ENCODE measurements at regions not wholly inside any gene's neighbourhood (a gene's known extent, or its start where the extent isn't known, plus 50 kb on each side); places are given as distances from the start of the nearest gene placed in this dataset.

- Histone ChIP-seq H2AFZ (ENCODE audit: low read length) (no peak overlapping the region), H3K9me2 (replicated peaks; ENCODE audit: low read depth, low read length) (no peaks in the 10 kb centered on the region), H3F3A (ENCODE audit: low read depth) (no peaks in the 10 kb centered on the region), H3K9ac (ENCODE audit: low read depth, low read length, poor library complexity, severe bottlenecking) (no peak overlapping the region), H3K4me1 (ENCODE audit: insufficient read depth, low read length, poor library complexity, severe bottlenecking) (no peaks in the 10 kb centered on the region), H3K79me2 (ENCODE audit: insufficient read depth, low read length) (no peaks in the 10 kb centered on the region), H3K36me3 (ENCODE audit: insufficient read depth, low read length) (no peaks in the 10 kb centered on the region), H3K4me2 (ENCODE audit: low read depth, low read length, poor library complexity, severe bottlenecking) (no peak overlapping the region), H3K4me3 (ENCODE audit: low read length, poor library complexity, severe bottlenecking) (no peak overlapping the region), H3K27me3 (ENCODE audit: insufficient read depth, low read length, poor library complexity, severe bottlenecking) (no peaks in the 10 kb centered on the region), H3K9me3 (ENCODE audit: insufficient read depth, low read depth, low read length) (no peaks in the 10 kb centered on the region), H4K20me1 (ENCODE audit: insufficient read depth, low read length, poor library complexity, severe bottlenecking) (no peaks in the 10 kb centered on the region)
- TF ChIP-seq EZH2phosphoT487 (IDR thresholded peaks at IDR 0.05; ENCODE audit: borderline replicate concordance) (no peak), CTCF (conservative IDR thresholded peaks at IDR 0.05; ENCODE audit: low read length) (no peak)
These were observed 894.3 kb downstream of the OTOL1 start for GRCh38 chr3:162390891-162391290.

DNA sequence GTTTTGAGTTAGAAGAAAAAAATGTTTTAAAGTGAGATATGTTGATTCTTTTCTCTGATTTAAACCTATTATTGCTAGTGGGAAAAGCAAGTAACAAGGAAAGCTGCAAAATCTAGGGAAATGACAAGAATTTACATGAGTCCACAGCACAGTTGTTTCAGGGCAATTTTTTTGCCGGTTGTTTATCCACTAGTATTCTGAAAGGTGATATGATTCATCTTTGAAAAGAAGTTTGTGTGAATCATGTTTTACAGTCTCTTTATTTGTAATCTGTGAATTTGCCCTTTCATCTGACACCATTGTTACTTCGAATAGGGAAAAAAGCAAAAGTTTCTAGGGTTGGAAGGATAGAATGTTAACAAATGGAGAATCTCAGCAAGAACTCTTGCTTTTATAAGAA is 894.7 kb downstream of the OTOL1 start:
- Histone ChIP-seq H3K9ac (ENCODE audit: low read depth, low read length, poor library complexity, severe bottlenecking) (no peak overlapping the region), H4K20me1 (ENCODE audit: insufficient read depth, low read length, poor library complexity, severe bottlenecking) (no peaks in the 10 kb centered on the region), H3K36me3 (ENCODE audit: insufficient read depth, low read length) (no peaks in the 10 kb centered on the region), H3K4me1 (ENCODE audit: insufficient read depth, low read length, poor library complexity, severe bottlenecking) (no peaks in the 10 kb centered on the region), H3K9me2 (replicated peaks; ENCODE audit: low read depth, low read length) (no peaks in the 10 kb centered on the region), H3K9me3 (ENCODE audit: insufficient read depth, low read depth, low read length) (no peaks in the 10 kb centered on the region), H3F3A (ENCODE audit: low read depth) (no peaks in the 10 kb centered on the region), H3K79me2 (ENCODE audit: insufficient read depth, low read length) (no peaks in the 10 kb centered on the region), H3K4me2 (ENCODE audit: low read depth, low read length, poor library complexity, severe bottlenecking) (no peak overlapping the region), H3K4me3 (ENCODE audit: low read length, poor library complexity, severe bottlenecking) (no peak overlapping the region), H3K27me3 (ENCODE audit: insufficient read depth, low read length, poor library complexity, severe bottlenecking) (no peaks in the 10 kb centered on the region), H2AFZ (ENCODE audit: low read length) (no peak overlapping the region)
- no peak for TF ChIP-seq EZH2phosphoT487 (IDR thresholded peaks at IDR 0.05; ENCODE audit: borderline replicate concordance)
- no peak for TF ChIP-seq CTCF (conservative IDR thresholded peaks at IDR 0.05; ENCODE audit: low read length)

DNA sequence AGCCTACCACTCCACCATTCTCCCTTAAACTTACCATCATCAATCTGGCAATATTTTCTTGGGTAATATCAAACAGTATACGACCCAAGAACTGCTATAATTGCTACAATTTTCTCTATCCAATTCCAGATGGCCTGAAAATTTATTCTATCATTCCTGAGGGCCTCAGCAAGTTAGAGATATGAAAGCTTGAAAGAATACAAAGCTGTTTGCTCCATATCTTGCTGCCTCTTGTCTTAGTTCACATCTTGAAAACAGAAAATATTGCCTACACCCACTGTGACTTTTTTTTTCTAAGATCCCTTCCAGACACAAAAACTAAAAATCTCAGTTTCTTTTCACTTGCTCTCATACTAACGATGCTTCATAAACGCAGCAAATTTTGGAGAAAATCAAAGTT is 898.9 kb downstream of the OTOL1 start:
- H3K4me3 ChIP-seq (ENCODE audit: low read length, poor library complexity, severe bottlenecking): no peak overlapping the region
- H4K20me1 ChIP-seq (ENCODE audit: insufficient read depth, low read length, poor library complexity, severe bottlenecking): no peaks in the 10 kb centered on the region
- no peaks in the 10 kb centered on the region for H3K9me2 ChIP-seq (replicated peaks; ENCODE audit: low read depth, low read length)
- no peaks in the 10 kb centered on the region for H3K27me3 ChIP-seq (ENCODE audit: insufficient read depth, low read length, poor library complexity, severe bottlenecking)
- no peaks in the 10 kb centered on the region for H3F3A ChIP-seq (ENCODE audit: low read depth)
- H3K9me3 ChIP-seq (ENCODE audit: insufficient read depth, low read depth, low read length): no peaks in the 10 kb centered on the region
- TF ChIP-seq CTCF (conservative IDR thresholded peaks at IDR 0.05; ENCODE audit: low read length): no peak
- TF ChIP-seq EZH2phosphoT487 (IDR thresholded peaks at IDR 0.05; ENCODE audit: borderline replicate concordance): no peak
- no peaks in the 10 kb centered on the region for H3K36me3 ChIP-seq (ENCODE audit: insufficient read depth, low read length)
- H3K9ac ChIP-seq (ENCODE audit: low read depth, low read length, poor library complexity, severe bottlenecking): no peak overlapping the region
- no peaks in the 10 kb centered on the region for H3K4me1 ChIP-seq (ENCODE audit: insufficient read depth, low read length, poor library complexity, severe bottlenecking)
- no peaks in the 10 kb centered on the region for H3K79me2 ChIP-seq (ENCODE audit: insufficient read depth, low read length)
- H2AFZ ChIP-seq (ENCODE audit: low read length): no peak overlapping the region
- H3K4me2 ChIP-seq (ENCODE audit: low read depth, low read length, poor library complexity, severe bottlenecking): no peak overlapping the region

Measured in Loucy (cell line).